ENCODE measurements at regions not wholly inside any gene's neighbourhood (a gene's known extent, or its start where the extent isn't known, plus 50 kb on each side); places are given as distances from the start of the nearest gene placed in this dataset.

GRCh38 chr15:46121441-46121840 lies 486.6 kb downstream of the SQOR start:
- Histone ChIP-seq H3K27me3 (ENCODE audit: control insufficient read depth, insufficient read depth, low read length) (no peaks in the 10 kb centered on the region), H3K4me1 (ENCODE audit: control insufficient read depth, insufficient read depth, low read length) (no peaks in the 10 kb centered on the region), H3K4me3 (ENCODE audit: low read length) (no peak overlapping the region), H3K4me2 (ENCODE audit: low read length) (no peak overlapping the region), H3K36me3 (ENCODE audit: insufficient read depth, low read length) (no peaks in the 10 kb centered on the region), H3K9ac (ENCODE audit: low read depth, low read length) (no peak overlapping the region), H3K9me3 (replicated peaks; ENCODE audit: low read length) (no peaks in the 10 kb centered on the region)

GRCh38 chr15:46126581-46126980 lies 491.8 kb downstream of the SQOR start:
- Histone ChIP-seq H3K9me3 (replicated peaks; ENCODE audit: low read length) (no peaks in the 10 kb centered on the region), H3K4me1 (ENCODE audit: control insufficient read depth, insufficient read depth, low read length) (peaks cover 4% of the 10 kb centered on the region), H3K4me3 (ENCODE audit: low read length) (no peak overlapping the region), H3K9ac (ENCODE audit: low read depth, low read length) (no peak overlapping the region), H3K4me2 (ENCODE audit: low read length) (no peak overlapping the region), H3K36me3 (ENCODE audit: insufficient read depth, low read length) (no peaks in the 10 kb centered on the region), H3K27me3 (ENCODE audit: control insufficient read depth, insufficient read depth, low read length) (no peaks in the 10 kb centered on the region)

- Histone ChIP-seq H3K4me3 (ENCODE audit: low read length) (no peak overlapping the region), H3K9ac (ENCODE audit: low read depth, low read length) (no peak overlapping the region), H3K27me3 (ENCODE audit: control insufficient read depth, insufficient read depth, low read length) (no peaks in the 10 kb centered on the region), H3K36me3 (ENCODE audit: insufficient read depth, low read length) (no peaks in the 10 kb centered on the region), H3K9me3 (replicated peaks; ENCODE audit: low read length) (peaks cover 4% of the 10 kb centered on the region), H3K4me2 (ENCODE audit: low read length) (no peak overlapping the region), H3K4me1 (ENCODE audit: control insufficient read depth, insufficient read depth, low read length) (peaks cover 4% of the 10 kb centered on the region)
These were observed 492.6 kb downstream of the SQOR start for GRCh38 chr15:46127361-46127874.

GRCh38 chr15:46129145-46129544 lies 494.3 kb downstream of the SQOR start:
- H3K36me3 ChIP-seq (ENCODE audit: insufficient read depth, low read length) = no peaks in the 10 kb centered on the region
- no peak overlapping the region for H3K9ac ChIP-seq (ENCODE audit: low read depth, low read length)
- peaks cover 4% of the 10 kb centered on the region for H3K9me3 ChIP-seq (replicated peaks; ENCODE audit: low read length)
- no peak overlapping the region for H3K4me2 ChIP-seq (ENCODE audit: low read length)
- peaks cover 4% of the 10 kb centered on the region for H3K4me1 ChIP-seq (ENCODE audit: control insufficient read depth, insufficient read depth, low read length)
- no peak overlapping the region for H3K4me3 ChIP-seq (ENCODE audit: low read length)
- no peaks in the 10 kb centered on the region for H3K27me3 ChIP-seq (ENCODE audit: control insufficient read depth, insufficient read depth, low read length)

GRCh38 chr15:46131876-46132275 lies 497.0 kb downstream of the SQOR start:
- no peaks in the 10 kb centered on the region for H3K36me3 ChIP-seq (ENCODE audit: insufficient read depth, low read length)
- peaks cover 4% of the 10 kb centered on the region for H3K9me3 ChIP-seq (replicated peaks; ENCODE audit: low read length)
- H3K4me1 ChIP-seq (ENCODE audit: control insufficient read depth, insufficient read depth, low read length) = peaks cover 4% of the 10 kb centered on the region
- no peaks in the 10 kb centered on the region for H3K27me3 ChIP-seq (ENCODE audit: control insufficient read depth, insufficient read depth, low read length)
- H3K4me3 ChIP-seq (ENCODE audit: low read length) = no peak overlapping the region
- H3K4me2 ChIP-seq (ENCODE audit: low read length) = no peak overlapping the region
- no peak overlapping the region for H3K9ac ChIP-seq (ENCODE audit: low read depth, low read length)

- Histone ChIP-seq H3K27me3 (ENCODE audit: control insufficient read depth, insufficient read depth, low read length) (no peaks in the 10 kb centered on the region), H3K36me3 (ENCODE audit: insufficient read depth, low read length) (no peaks in the 10 kb centered on the region), H3K4me1 (ENCODE audit: control insufficient read depth, insufficient read depth, low read length) (no peaks in the 10 kb centered on the region), H3K4me2 (ENCODE audit: low read length) (no peak overlapping the region), H3K9me3 (replicated peaks; ENCODE audit: low read length) (no peaks in the 10 kb centered on the region), H3K4me3 (ENCODE audit: low read length) (no peak overlapping the region), H3K9ac (ENCODE audit: low read depth, low read length) (no peak overlapping the region)
These were observed 502.6 kb downstream of the SQOR start for GRCh38 chr15:46137443-46137842.

GRCh38 chr15:46146002-46146401 lies 511.2 kb downstream of the SQOR start:
- Histone ChIP-seq H3K27me3 (ENCODE audit: control insufficient read depth, insufficient read depth, low read length) (no peaks in the 10 kb centered on the region), H3K36me3 (ENCODE audit: insufficient read depth, low read length) (no peaks in the 10 kb centered on the region), H3K4me2 (ENCODE audit: low read length) (no peak overlapping the region), H3K4me1 (ENCODE audit: control insufficient read depth, insufficient read depth, low read length) (no peaks in the 10 kb centered on the region), H3K9me3 (replicated peaks; ENCODE audit: low read length) (peaks cover 13% of the 10 kb centered on the region), H3K9ac (ENCODE audit: low read depth, low read length) (no peak overlapping the region), H3K4me3 (ENCODE audit: low read length) (no peak overlapping the region)

- Histone ChIP-seq H3K27me3 (ENCODE audit: control insufficient read depth, insufficient read depth, low read length) (no peaks in the 10 kb centered on the region), H3K4me1 (ENCODE audit: control insufficient read depth, insufficient read depth, low read length) (no peaks in the 10 kb centered on the region), H3K36me3 (ENCODE audit: insufficient read depth, low read length) (no peaks in the 10 kb centered on the region), H3K4me2 (ENCODE audit: low read length) (no peak overlapping the region), H3K9me3 (replicated peaks; ENCODE audit: low read length) (peaks cover 13% of the 10 kb centered on the region), H3K9ac (ENCODE audit: low read depth, low read length) (no peak overlapping the region), H3K4me3 (ENCODE audit: low read length) (no peak overlapping the region)
These were observed 512.1 kb downstream of the SQOR start for GRCh38 chr15:46146915-46147314.

GRCh38 chr15:46151786-46152185 lies 517.0 kb downstream of the SQOR start:
- Histone ChIP-seq H3K4me1 (ENCODE audit: control insufficient read depth, insufficient read depth, low read length) (no peaks in the 10 kb centered on the region), H3K27me3 (ENCODE audit: control insufficient read depth, insufficient read depth, low read length) (no peaks in the 10 kb centered on the region), H3K4me2 (ENCODE audit: low read length) (no peak overlapping the region), H3K9me3 (replicated peaks; ENCODE audit: low read length) (peaks cover 3% of the 10 kb centered on the region), H3K36me3 (ENCODE audit: insufficient read depth, low read length) (no peaks in the 10 kb centered on the region), H3K4me3 (ENCODE audit: low read length) (no peak overlapping the region), H3K9ac (ENCODE audit: low read depth, low read length) (no peak overlapping the region)

GRCh38 chr15:46166750-46167149 lies 531.9 kb downstream of the SQOR start:
- Histone ChIP-seq H3K9ac (ENCODE audit: low read depth, low read length) (no peak overlapping the region), H3K36me3 (ENCODE audit: insufficient read depth, low read length) (no peaks in the 10 kb centered on the region), H3K4me3 (ENCODE audit: low read length) (no peak overlapping the region), H3K9me3 (replicated peaks; ENCODE audit: low read length) (peaks cover 2% of the 10 kb centered on the region), H3K4me1 (ENCODE audit: control insufficient read depth, insufficient read depth, low read length) (no peaks in the 10 kb centered on the region), H3K4me2 (ENCODE audit: low read length) (no peak overlapping the region), H3K27me3 (ENCODE audit: control insufficient read depth, insufficient read depth, low read length) (no peaks in the 10 kb centered on the region)

GRCh38 chr15:46170326-46170725 lies 535.5 kb downstream of the SQOR start:
- no peaks in the 10 kb centered on the region for H3K4me1 ChIP-seq (ENCODE audit: control insufficient read depth, insufficient read depth, low read length)
- H3K36me3 ChIP-seq (ENCODE audit: insufficient read depth, low read length) = no peaks in the 10 kb centered on the region
- no peak overlapping the region for H3K9ac ChIP-seq (ENCODE audit: low read depth, low read length)
- H3K9me3 ChIP-seq (replicated peaks; ENCODE audit: low read length) = peaks cover 2% of the 10 kb centered on the region
- H3K4me2 ChIP-seq (ENCODE audit: low read length) = no peak overlapping the region
- H3K27me3 ChIP-seq (ENCODE audit: control insufficient read depth, insufficient read depth, low read length) = no peaks in the 10 kb centered on the region
- H3K4me3 ChIP-seq (ENCODE audit: low read length) = no peak overlapping the region

- H3K9me3 ChIP-seq (replicated peaks; ENCODE audit: low read length) = peaks cover 6% of the 10 kb centered on the region
- no peak overlapping the region for H3K9ac ChIP-seq (ENCODE audit: low read depth, low read length)
- H3K36me3 ChIP-seq (ENCODE audit: insufficient read depth, low read length) = no peaks in the 10 kb centered on the region
- H3K4me3 ChIP-seq (ENCODE audit: low read length) = no peak overlapping the region
- no peak overlapping the region for H3K4me2 ChIP-seq (ENCODE audit: low read length)
- no peaks in the 10 kb centered on the region for H3K27me3 ChIP-seq (ENCODE audit: control insufficient read depth, insufficient read depth, low read length)
- H3K4me1 ChIP-seq (ENCODE audit: control insufficient read depth, insufficient read depth, low read length) = no peaks in the 10 kb centered on the region
These were observed 539.3 kb downstream of the SQOR start for GRCh38 chr15:46174122-46174521.

All from skeletal muscle satellite cell (primary cell).